HepG2 (cell line): ENCODE measurements at regions not wholly inside any gene's neighbourhood (a gene's known extent, or its start where the extent isn't known, plus 50 kb on each side); places are given as distances from the start of the nearest gene placed in this dataset.

Source experiments
- ATAC-seq: fragments of 200-7000 bp; cut with Tn5 transposase; 3 replicates; pipeline ENCODE4 v1.9.1; 2020; ENCODE audit warnings: mild to moderate bottlenecking, moderate library complexity
- BruUV-seq: library from RNA; stranded (reverse); fragments of 400-500 nt; replicated peaks from 2 replicates; lab custom pipeline; 2021; lab: Mats Ljungman, UMichigan
- CTCF ChIA-PET: fragments of 300-600 bp; formaldehyde crosslinking; extraction: SDS; loops from one replicate; lab custom pipeline; 2021; ENCODE audit warnings: low total read pairs, inconsistent platforms, low intra/inter-chr PET ratio; lab: Yijun Ruan, JAX
- POLR2A ChIA-PET: fragments of 350-600 bp; sonication (Branson Sonifier 250); formaldehyde crosslinking; loops from one replicate; lab custom pipeline; 2020; ENCODE audit warnings: antibody characterized with exemption, inconsistent platforms; lab: Yijun Ruan, JAX
- DNase-seq: peaks from one replicate; pipeline ENCODE4 v3.0.0-alpha.2; 2015; ENCODE audit warnings: low spot score
- FAIRE-seq: peaks from 3 replicates; lab custom pipeline; 2011; peaks lifted over from hg19 to GRCh38; lab: Jason Lieb, UNC
- H2AFZ ChIP-seq: one replicate; pipeline ENCODE4 v1.6.1; 2011; ENCODE audit warnings: low read length, inconsistent platforms
- H3K27ac ChIP-seq: fragments of 300-600 bp; 3 replicates; pipeline ENCODE4 v1.8.0; 2011; ENCODE audit warnings: mixed run types, mild to moderate bottlenecking, mixed read lengths, low read length, inconsistent platforms; ENCODE audit not compliant: insufficient read depth; ENCODE audit errors: extremely low read length
- H3K27me3 ChIP-seq, 2 experiments: fragments of 200-600 bp in 1 of 2; 2 replicates in 1 of 2; 3 replicates in 1 of 2; pipeline versions ENCODE4 v1.6.0 to v1.8.0; 2011; ENCODE audit warnings: low read length in 2 of 2, mild to moderate bottlenecking in 2 of 2, moderate library complexity in 2 of 2, inconsistent platforms in 1 of 2; ENCODE audit not compliant: insufficient read depth in 2 of 2, control insufficient read depth in 1 of 2
- H3K36me3 ChIP-seq, 2 experiments: fragments of 200-600 bp in 1 of 2; replicated peaks in 1 of 2; 2 replicates in 1 of 2; 3 replicates in 1 of 2; pipeline versions ENCODE4 v1.5.1 to v1.8.0; 2011; ENCODE audit warnings: low read length in 2 of 2, inconsistent platforms in 1 of 2; ENCODE audit not compliant: insufficient read depth in 2 of 2, control insufficient read depth in 1 of 2
- H3K4me1 ChIP-seq: 2 replicates; pipeline ENCODE4 v1.5.1; 2012; ENCODE audit warnings: low read length, inconsistent platforms; ENCODE audit not compliant: insufficient read depth
- H3K4me2 ChIP-seq: 2 replicates; pipeline ENCODE4 v1.6.0; 2011; ENCODE audit warnings: low read depth, low read length, inconsistent platforms
- H3K4me3 ChIP-seq, 3 experiments: fragments of 200-600 bp in 1 of 3; sonication (generic), shearing (Covaris generic) in 1 of 3; replicated peaks in 1 of 3; 2 replicates each; pipeline ENCODE4 v1.5.1; 2011 to 2016; ENCODE audit warnings: low read length in 3 of 3, inconsistent platforms in 2 of 3, low read depth in 2 of 3, mild to moderate bottlenecking in 2 of 3, control low read depth in 1 of 3, mixed read lengths in 1 of 3; ENCODE audit not compliant: insufficient read depth in 1 of 3
- H3K79me2 ChIP-seq: one replicate; pipeline ENCODE4 v1.6.1; 2011; ENCODE audit warnings: low read length, inconsistent platforms; ENCODE audit not compliant: insufficient read depth
- H3K9ac ChIP-seq: 2 replicates; pipeline ENCODE4 v1.6.0; 2011; ENCODE audit warnings: mild to moderate bottlenecking, low read depth, low read length, inconsistent platforms; ENCODE audit not compliant: insufficient read depth
- H3K9me3 ChIP-seq: 2 replicates; pipeline ENCODE4 v1.5.1; 2012; ENCODE audit warnings: mild to moderate bottlenecking, low read length
- H4K20me1 ChIP-seq: 2 replicates; pipeline ENCODE4 v1.6.0; 2011; ENCODE audit warnings: inconsistent platforms, mild to moderate bottlenecking, low read length, moderate library complexity; ENCODE audit not compliant: insufficient read depth
- ARID3A ChIP-seq: IDR thresholded peaks from 2 replicates; pipeline ENCODE4 v1.6.1; 2012; ENCODE audit warnings: low read depth, low read length, improper control_type of control experiment
- CEBPB ChIP-seq: IDR thresholded peaks from 2 replicates; pipeline ENCODE4 v1.6.1; 2011; ENCODE audit warnings: low read depth, low read length, improper control_type of control experiment, borderline replicate concordance
- MTERF4 ChIP-seq: sonication (generic); formaldehyde crosslinking; IDR thresholded peaks from 2 replicates; pipeline ENCODE4 v1.8.0; 2023; ENCODE audit warnings: mild to moderate bottlenecking, missing genetic modification reagents
- NBN ChIP-seq: fragments of 450-650 bp; conservative IDR thresholded peaks from 2 replicates; pipeline ENCODE4 v1.6.1; 2017
- PBX2 ChIP-seq: IDR thresholded peaks from 2 replicates; pipeline ENCODE4 v1.6.1; 2016; ENCODE audit warnings: control low read depth
- ZFP41 ChIP-seq: sonication (generic); formaldehyde crosslinking; IDR thresholded peaks from 2 replicates; pipeline ENCODE4 v1.4.0; 2020; ENCODE audit warnings: mild to moderate bottlenecking, missing genetic modification reagents, borderline replicate concordance
- ZFY ChIP-seq: sonication (generic); formaldehyde crosslinking; IDR thresholded peaks from 2 replicates; pipeline ENCODE4 v1.4.0; 2020; ENCODE audit warnings: missing genetic modification reagents
- ZNF101 ChIP-seq: sonication (generic); formaldehyde crosslinking; IDR thresholded peaks from 2 replicates; pipeline ENCODE4 v1.4.0; 2020; ENCODE audit warnings: mild to moderate bottlenecking, low read depth, missing genetic modification reagents, borderline replicate concordance
- ZNF572 ChIP-seq: sonication (generic); formaldehyde crosslinking; IDR thresholded peaks from 2 replicates; pipeline ENCODE4 v1.5.1; 2020; ENCODE audit warnings: mild to moderate bottlenecking, missing genetic modification reagents
- ZNF607 ChIP-seq: sonication (generic); formaldehyde crosslinking; IDR thresholded peaks from 2 replicates; pipeline ENCODE4 v1.5.1; 2020; ENCODE audit warnings: missing genetic modification reagents, mild to moderate bottlenecking, borderline replicate concordance
- ZNF660 ChIP-seq: sonication (generic); formaldehyde crosslinking; IDR thresholded peaks from 2 replicates; pipeline ENCODE4 v1.5.1; 2020; ENCODE audit warnings: mild to moderate bottlenecking, low read depth, missing genetic modification reagents, borderline replicate concordance
- ZNF746 ChIP-seq: sonication (generic); formaldehyde crosslinking; IDR thresholded peaks from 2 replicates; pipeline ENCODE4 v1.8.0; 2022; ENCODE audit warnings: mild to moderate bottlenecking, missing genetic modification reagents
- ZNF850 ChIP-seq: sonication (generic); formaldehyde crosslinking; conservative IDR thresholded peaks from 2 replicates; pipeline ENCODE4 v1.9.0; 2021; ENCODE audit warnings: mild to moderate bottlenecking, missing genetic modification reagents
- WGBS: methylation state at CpG from one replicate; pipeline ENCODE4 v1.1.6; 2017; ENCODE audit warnings: low lambda C conversion rate; 5-methylcytosine and 5-hydroxymethylcytosine counted together
- in situ Hi-C: cut with HindIII; loops from 2 replicates; pipeline ENCODE4 v1.10.0; 2017; ENCODE audit warnings: low pct_unique_long_range_greater_than_20kb; ENCODE audit not compliant: extremely low pct_ligation_motif_present
- intact Hi-C: fragments of 100-400 bp; cut with micrococcal nuclease; formaldehyde crosslinking; loops from one replicate; pipeline ENCODE4 v1.10.0; 2022; ENCODE audit not compliant: unreplicated experiment

GRCh38 chr1:193356249-193356648 is 169.8 kb upstream of the B3GALT2 start:
- FAIRE-seq (no peak), DNase-seq (no peak), ATAC-seq (no peak)
- intact Hi-C loops (no loop called here), in situ Hi-C loops (no loop called here)
- Histone ChIP-seq H3K9me3 (no peaks in the 10 kb centered on the region), H3K4me3 (no peak overlapping the region), H3K27ac (no peak overlapping the region), H3K9ac (no peak overlapping the region), H3K36me3 (no peaks in the 10 kb centered on the region), H4K20me1 (no peaks in the 10 kb centered on the region), H3K4me1 (peaks cover 11% of the 10 kb centered on the region), H3K79me2 (no peaks in the 10 kb centered on the region), H3K4me2 (no peak overlapping the region), H2AFZ (no peak overlapping the region), H3K27me3 (peaks cover 0 to 20% of the 10 kb centered on the region in 2 experiments; a peak in 3 of 5 replicates)
- BruUV-seq: no TSS peak
- 84% methylated on average over 4 of the region's 4 CpGs for WGBS
- CTCF ChIA-PET: no interaction called here
- POLR2A ChIA-PET: no interaction called here
- no peak for TF ChIP-seq ZNF660
- TF ChIP-seq ZNF746 (CRISPR knock-in tag): no peak
- TF ChIP-seq MTERF4 (CRISPR knock-in tag): no peak
- TF ChIP-seq ZNF607: no peak
- no peak for TF ChIP-seq ZFY
- TF ChIP-seq ZNF572 (CRISPR knock-in tag): no peak
- TF ChIP-seq PBX2: no peak

- TF ChIP-seq ZFP41 (CRISPR knock-in tag): no peak
- no peak for TF ChIP-seq ARID3A
- TF ChIP-seq NBN: no peak
- TF ChIP-seq ZNF101 (CRISPR knock-in tag): no peak
- TF ChIP-seq CEBPB: peak; percentile 48
- TF ChIP-seq ZNF850: no peak
- Histone ChIP-seq H3K4me2 (no peak overlapping the region), H3K27me3 (peaks cover 0 to 20% of the 10 kb centered on the region in 2 experiments; a peak in 3 of 5 replicates), H3K36me3 (no peaks in the 10 kb centered on the region), H4K20me1 (no peaks in the 10 kb centered on the region), H3K4me3 (no peak overlapping the region), H3K27ac (no peak overlapping the region), H3K79me2 (no peaks in the 10 kb centered on the region), H3K9me3 (no peaks in the 10 kb centered on the region), H3K9ac (no peak overlapping the region), H2AFZ (no peak overlapping the region), H3K4me1 (peaks cover 11% of the 10 kb centered on the region)
- ChIA-PET POLR2A (no interaction called here), CTCF (no interaction called here)
- no TSS peak for BruUV-seq
- in situ Hi-C loops: no loop called here
- intact Hi-C loops: no loop called here
- ATAC-seq (peak; percentile 41), FAIRE-seq (no peak), DNase-seq (no peak)
- 25% methylated on average over 2 of the region's 2 CpGs for WGBS
These were observed 169.2 kb upstream of the B3GALT2 start for GRCh38 chr1:193355626-193356025.
